ENCODE measurements at regions not wholly inside any gene's neighbourhood (a gene's known extent, or its start where the extent isn't known, plus 50 kb on each side); places are given as distances from the start of the nearest gene placed in this dataset.

GRCh38 chr6:85252085-85252484 lies 197.8 kb upstream of the NT5E start:
- TF ChIP-seq, protein P1, sequence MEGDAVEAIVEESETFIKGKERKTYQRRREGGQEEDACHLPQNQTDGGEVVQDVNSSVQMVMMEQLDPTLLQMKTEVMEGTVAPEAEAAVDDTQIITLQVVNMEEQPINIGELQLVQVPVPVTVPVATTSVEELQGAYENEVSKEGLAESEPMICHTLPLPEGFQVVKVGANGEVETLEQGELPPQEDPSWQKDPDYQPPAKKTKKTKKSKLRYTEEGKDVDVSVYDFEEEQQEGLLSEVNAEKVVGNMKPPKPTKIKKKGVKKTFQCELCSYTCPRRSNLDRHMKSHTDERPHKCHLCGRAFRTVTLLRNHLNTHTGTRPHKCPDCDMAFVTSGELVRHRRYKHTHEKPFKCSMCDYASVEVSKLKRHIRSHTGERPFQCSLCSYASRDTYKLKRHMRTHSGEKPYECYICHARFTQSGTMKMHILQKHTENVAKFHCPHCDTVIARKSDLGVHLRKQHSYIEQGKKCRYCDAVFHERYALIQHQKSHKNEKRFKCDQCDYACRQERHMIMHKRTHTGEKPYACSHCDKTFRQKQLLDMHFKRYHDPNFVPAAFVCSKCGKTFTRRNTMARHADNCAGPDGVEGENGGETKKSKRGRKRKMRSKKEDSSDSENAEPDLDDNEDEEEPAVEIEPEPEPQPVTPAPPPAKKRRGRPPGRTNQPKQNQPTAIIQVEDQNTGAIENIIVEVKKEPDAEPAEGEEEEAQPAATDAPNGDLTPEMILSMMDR (IDR thresholded peaks at IDR 0.05), result no peak
- ATAC-seq (ENCODE audit: low FRiP score), result no peak
- no peak for DNase-seq (ENCODE audit: low spot score)

DNA sequence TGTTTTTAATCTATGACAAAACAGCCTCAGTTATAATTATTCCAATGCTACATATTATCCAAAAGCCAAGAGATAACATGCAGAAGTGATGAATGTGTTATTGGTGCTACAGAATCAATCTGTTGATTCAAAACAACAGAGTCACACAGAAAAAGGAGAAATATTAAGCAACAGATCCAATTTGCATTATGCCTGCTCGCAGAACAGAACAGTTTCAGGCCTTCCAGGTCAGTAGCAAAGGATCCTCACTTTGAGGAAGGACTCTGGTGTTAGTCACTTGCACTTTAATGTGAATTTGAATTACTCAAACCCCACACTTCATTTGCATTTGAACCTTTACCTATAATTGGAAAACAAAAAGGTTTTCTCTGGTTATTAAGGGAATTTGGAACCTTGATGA lies 198.6 kb upstream of the NT5E start:
- TF ChIP-seq, protein P1 (IDR thresholded peaks at IDR 0.05), result no peak
- DNase-seq (ENCODE audit: low spot score) (no peak), ATAC-seq (ENCODE audit: low FRiP score) (no peak)

- TF ChIP-seq, protein P1 (IDR thresholded peaks at IDR 0.05), result no peak
- ATAC-seq (ENCODE audit: low FRiP score) (no peak), DNase-seq (ENCODE audit: low spot score) (no peak)
Observed at GRCh38 chr6:85250586-85251220, 199.2 kb upstream of the NT5E start.

GRCh38 chr6:85245004-85245403 lies 204.9 kb upstream of the NT5E start:
- TF ChIP-seq, protein P1 (IDR thresholded peaks at IDR 0.05), result no peak
- no peak for DNase-seq (ENCODE audit: low spot score)
- no peak for ATAC-seq (ENCODE audit: low FRiP score)

DNA sequence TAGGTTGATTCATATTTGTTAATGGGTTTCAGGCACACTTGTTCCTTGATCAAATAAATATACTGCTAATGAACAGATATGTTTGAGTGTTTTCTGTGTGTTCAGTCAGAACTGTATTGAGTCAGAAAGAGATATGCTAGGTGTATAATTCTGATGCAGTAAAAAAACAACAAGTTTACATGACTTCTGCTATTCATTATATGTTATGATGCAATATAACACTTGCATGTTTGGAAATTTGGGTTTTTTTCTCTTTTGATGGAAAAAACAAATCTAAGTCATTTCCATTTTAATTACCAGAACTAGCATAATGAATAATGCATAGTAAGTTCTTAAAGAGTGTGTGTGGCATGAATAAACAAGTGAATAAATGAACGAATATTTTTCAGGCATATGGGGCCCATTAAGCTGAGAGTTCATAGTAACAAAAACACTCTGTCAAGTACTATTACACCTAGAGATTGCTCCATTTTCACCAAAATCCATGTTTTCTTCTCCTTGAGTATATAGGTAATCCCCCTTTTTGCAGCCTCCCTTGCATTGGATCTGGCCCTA lies 208.3 kb upstream of the NT5E start:
- ATAC-seq (ENCODE audit: low FRiP score) (no peak), DNase-seq (ENCODE audit: low spot score) (no peak)

GRCh38 chr6:85240787-85241385 lies 209.0 kb upstream of the NT5E start:
- no peak for DNase-seq (ENCODE audit: low spot score)
- no peak for ATAC-seq (ENCODE audit: low FRiP score)
- TF ChIP-seq, protein P1 (IDR thresholded peaks at IDR 0.05), result no peak

More for the DNA sequence above, 208.3 kb upstream of the NT5E start:
- TF ChIP-seq, protein P1 (IDR thresholded peaks at IDR 0.05), result no peak

- ATAC-seq (ENCODE audit: low FRiP score), result no peak
- no peak for DNase-seq (ENCODE audit: low spot score)
- TF ChIP-seq, protein P1 (IDR thresholded peaks at IDR 0.05), result no peak
Observed at GRCh38 chr6:85237478-85237877, 212.4 kb upstream of the NT5E start.
